BJ (cell line): ENCODE measurements at regions not wholly inside any gene's neighbourhood (a gene's known extent, or its start where the extent isn't known, plus 50 kb on each side); places are given as distances from the start of the nearest gene placed in this dataset.

ENCODE experiments used
- CTCF ChIA-PET: fragments of 350-600 bp; formaldehyde crosslinking; extraction: SDS; loops from one replicate; lab custom pipeline; 2021; ENCODE audit warnings: antibody characterized with exemption, inconsistent platforms; lab: Yijun Ruan, JAX
- POLR2A ChIA-PET: fragments of 300-600 bp; sonication (Branson Sonifier 250); formaldehyde crosslinking; extraction: SDS; loops from one replicate; lab custom pipeline; 2021; ENCODE audit warnings: antibody characterized with exemption; lab: Charles Lee
- DNase-seq: peaks from one replicate; pipeline ENCODE4 v3.0.0-alpha.2; 2011; ENCODE audit warnings: low read depth
- H3K27me3 ChIP-seq: 2 replicates; pipeline ENCODE4 v1.6.0; 2011; ENCODE audit warnings: low read length; ENCODE audit not compliant: control insufficient read depth, insufficient read depth
- H3K36me3 ChIP-seq: 2 replicates; pipeline ENCODE4 v1.5.1; 2011; ENCODE audit warnings: low read length; ENCODE audit not compliant: control insufficient read depth, insufficient read depth
- H3K4me3 ChIP-seq: 2 replicates; pipeline ENCODE4 v1.5.1; 2011; ENCODE audit warnings: low read depth, mild to moderate bottlenecking, control low read depth, low read length
- TF ChIP-seq, protein P1 (sequence below): IDR thresholded peaks from 2 replicates; pipeline ENCODE4 v1.5.1; 2011; ENCODE audit warnings: low read depth, mild to moderate bottlenecking, control low read depth, inconsistent platforms, low read length, moderate library complexity; ENCODE audit not compliant: insufficient read depth

DNA sequence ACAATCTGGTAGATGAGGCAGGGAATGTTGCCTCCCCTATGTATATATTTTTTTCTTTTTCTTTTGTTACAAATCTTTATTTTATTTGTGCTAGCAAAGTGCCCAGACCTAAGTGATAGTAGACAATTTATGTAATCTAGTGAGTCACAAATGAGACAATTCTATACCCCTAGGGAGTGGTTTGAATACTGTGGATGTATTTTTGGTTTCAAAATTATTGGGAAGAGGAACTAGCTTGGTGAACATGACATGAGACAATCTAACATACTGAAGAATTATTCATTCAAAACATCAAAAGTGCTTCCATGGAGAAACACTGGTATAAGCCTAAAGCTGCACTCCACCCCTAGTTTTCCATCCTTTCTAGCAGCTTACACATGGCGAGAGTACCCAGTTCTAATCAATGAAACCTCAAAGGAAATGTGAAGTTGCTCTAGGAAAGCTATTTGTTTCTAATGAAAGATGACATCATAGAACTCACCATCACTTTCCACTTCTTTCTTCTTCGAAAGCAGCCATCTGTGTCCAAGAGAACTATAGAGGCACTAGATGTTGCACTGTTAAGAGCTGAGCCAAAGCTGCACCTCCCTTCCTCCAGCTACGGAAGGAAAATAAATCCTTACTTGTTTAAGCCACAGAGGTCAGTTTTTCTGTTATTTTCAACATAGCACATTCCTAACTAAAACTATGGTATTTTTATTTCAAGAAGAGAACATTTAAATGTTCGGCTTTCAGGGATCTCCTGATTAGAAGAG is 764.6 kb downstream of the LTN1 start:
- DNase-seq = no peak
- Histone ChIP-seq H3K4me3 (no peak overlapping the region), H3K27me3 (no peaks in the 10 kb centered on the region), H3K36me3 (no peaks in the 10 kb centered on the region)
- CTCF ChIA-PET = no interaction called here
- POLR2A ChIA-PET = interaction anchor here (0.6 kb wide), 1 partner anchor 971 kb away, joined by 3 read pairs; no protein-coding TSS in a partner anchor
- TF ChIP-seq, protein P1, sequence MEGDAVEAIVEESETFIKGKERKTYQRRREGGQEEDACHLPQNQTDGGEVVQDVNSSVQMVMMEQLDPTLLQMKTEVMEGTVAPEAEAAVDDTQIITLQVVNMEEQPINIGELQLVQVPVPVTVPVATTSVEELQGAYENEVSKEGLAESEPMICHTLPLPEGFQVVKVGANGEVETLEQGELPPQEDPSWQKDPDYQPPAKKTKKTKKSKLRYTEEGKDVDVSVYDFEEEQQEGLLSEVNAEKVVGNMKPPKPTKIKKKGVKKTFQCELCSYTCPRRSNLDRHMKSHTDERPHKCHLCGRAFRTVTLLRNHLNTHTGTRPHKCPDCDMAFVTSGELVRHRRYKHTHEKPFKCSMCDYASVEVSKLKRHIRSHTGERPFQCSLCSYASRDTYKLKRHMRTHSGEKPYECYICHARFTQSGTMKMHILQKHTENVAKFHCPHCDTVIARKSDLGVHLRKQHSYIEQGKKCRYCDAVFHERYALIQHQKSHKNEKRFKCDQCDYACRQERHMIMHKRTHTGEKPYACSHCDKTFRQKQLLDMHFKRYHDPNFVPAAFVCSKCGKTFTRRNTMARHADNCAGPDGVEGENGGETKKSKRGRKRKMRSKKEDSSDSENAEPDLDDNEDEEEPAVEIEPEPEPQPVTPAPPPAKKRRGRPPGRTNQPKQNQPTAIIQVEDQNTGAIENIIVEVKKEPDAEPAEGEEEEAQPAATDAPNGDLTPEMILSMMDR = no peak

DNA sequence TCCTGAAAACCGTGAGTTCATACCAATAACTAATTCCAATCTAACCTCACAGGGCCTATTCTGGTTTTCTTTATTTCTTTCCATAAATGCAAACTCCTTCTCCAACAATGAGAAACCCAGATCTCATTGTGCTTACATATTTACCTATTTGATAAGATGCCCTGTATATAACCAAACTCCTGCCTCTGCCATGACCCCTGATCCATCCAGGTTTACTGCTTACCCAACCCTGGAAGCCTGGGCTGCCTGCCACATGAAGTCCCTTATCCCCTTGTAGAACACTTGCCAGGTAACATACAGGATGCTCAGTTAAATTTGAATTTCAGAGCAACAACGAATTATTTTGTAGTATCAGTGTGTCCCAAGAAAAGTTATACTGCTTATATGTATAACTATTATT is 766.1 kb downstream of the LTN1 start:
- TF ChIP-seq, protein P1 = no peak
- POLR2A ChIA-PET = no interaction called here
- CTCF ChIA-PET = interaction anchor here (0.6 kb wide), 1 partner anchor 149 kb away, joined by 3 read pairs; no protein-coding TSS in a partner anchor
- DNase-seq = no peak
- no peak overlapping the region for H3K4me3 ChIP-seq
- H3K27me3 ChIP-seq = no peaks in the 10 kb centered on the region
- no peaks in the 10 kb centered on the region for H3K36me3 ChIP-seq

DNA sequence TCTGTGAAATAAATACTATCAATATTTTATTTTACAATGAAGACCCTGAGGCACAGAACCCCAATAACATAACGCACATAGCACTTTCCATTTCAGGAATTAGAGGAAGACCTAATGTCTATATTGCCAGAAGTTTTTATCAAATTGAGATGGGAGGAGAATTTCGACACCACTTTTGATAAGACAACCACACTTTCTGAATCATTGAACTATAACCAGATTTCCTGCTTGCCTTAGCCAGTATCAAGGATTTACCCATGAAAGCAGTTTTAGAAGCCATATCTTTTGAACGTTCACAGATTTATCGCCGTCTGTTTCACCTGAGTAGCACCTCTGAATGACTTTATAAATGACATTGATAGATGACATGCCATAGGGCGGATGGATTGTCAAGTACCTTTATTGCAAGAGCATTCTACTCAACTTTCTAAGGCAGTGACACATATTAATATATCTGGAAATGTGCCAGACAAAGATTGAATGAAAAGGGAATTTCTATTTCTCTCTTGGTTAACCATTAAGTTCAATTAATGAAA is 768.4 kb downstream of the LTN1 start:
- POLR2A ChIA-PET = no interaction called here
- H3K27me3 ChIP-seq = no peaks in the 10 kb centered on the region
- TF ChIP-seq, protein P1 = no peak
- CTCF ChIA-PET = no interaction called here
- DNase-seq = no peak
- H3K4me3 ChIP-seq = no peak overlapping the region
- H3K36me3 ChIP-seq = no peaks in the 10 kb centered on the region

DNA sequence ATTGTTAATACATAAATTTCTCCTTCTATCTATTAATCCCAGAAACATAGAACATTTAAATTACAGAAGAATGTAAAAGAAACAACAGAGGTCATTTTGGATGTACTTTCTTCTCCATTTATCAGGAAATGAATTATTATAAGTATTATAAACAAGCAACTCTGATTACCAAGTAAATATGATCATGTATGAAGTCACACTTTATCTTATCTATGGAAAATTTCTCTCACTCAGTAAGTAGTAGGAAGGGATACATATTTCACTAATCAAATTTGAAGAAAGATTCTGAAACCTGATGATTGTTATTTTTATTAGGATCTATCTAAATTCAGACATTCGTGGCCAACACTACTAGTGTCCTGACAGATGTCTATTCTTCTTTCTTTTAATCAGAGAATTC is 770.7 kb downstream of the LTN1 start:
- CTCF ChIA-PET = no interaction called here
- no peak for DNase-seq
- Histone ChIP-seq H3K27me3 (no peaks in the 10 kb centered on the region), H3K4me3 (no peak overlapping the region), H3K36me3 (no peaks in the 10 kb centered on the region)
- POLR2A ChIA-PET = no interaction called here
- TF ChIP-seq, protein P1 = no peak

DNA sequence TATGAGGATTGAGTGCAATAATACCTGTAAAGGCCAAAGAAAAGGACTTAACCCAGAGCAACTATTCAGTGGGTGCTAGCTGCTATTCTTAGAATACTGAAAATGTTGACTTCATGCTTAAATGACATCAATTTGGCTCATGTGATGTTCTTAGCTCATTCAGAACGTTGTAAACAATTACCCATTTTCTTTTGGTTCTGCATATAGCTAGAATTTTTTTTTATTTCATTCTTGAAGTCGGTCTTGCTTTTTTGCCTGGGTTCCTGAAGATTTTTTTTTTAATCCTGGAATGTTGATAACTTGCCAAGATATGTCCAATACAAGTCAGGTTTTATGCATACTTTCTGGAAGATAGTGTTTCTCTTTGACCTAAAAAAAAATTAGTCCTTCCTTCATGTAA is 772.0 kb downstream of the LTN1 start:
- DNase-seq = no peak
- Histone ChIP-seq H3K4me3 (no peak overlapping the region), H3K36me3 (no peaks in the 10 kb centered on the region), H3K27me3 (no peaks in the 10 kb centered on the region)
- ChIA-PET POLR2A (no interaction called here), CTCF (interaction anchor here (0.6 kb wide), 1 partner anchor 417 kb away, joined by 3 read pairs; no protein-coding TSS in a partner anchor)
- TF ChIP-seq, protein P1 = no peak
